Right lobe of liver (tissue), 4 donors: ENCODE measurements at regions not wholly inside any gene's neighbourhood (a gene's known extent, or its start where the extent isn't known, plus 50 kb on each side); places are given as distances from the start of the nearest gene placed in this dataset.

Experiments
- POLR2A ChIP-seq: fragments of 450-650 bp; IDR thresholded peaks from one replicate; pipeline ENCODE4 v1.6.1; 2017; ENCODE audit warnings: antibody characterized with exemption, mild to moderate bottlenecking
- TF ChIP-seq, protein P1 (sequence below), 4 donors: fragments of 200-600 bp in 3 of 4; fragments of 450-650 bp in 1 of 4; IDR thresholded peaks; one replicate each; pipeline versions ENCODE4 v1.5.1 to v1.8.0; 2016 to 2022; ENCODE audit warnings: antibody characterized with exemption in 4 of 4, mild to moderate bottlenecking in 2 of 4
- donor health status: DM: no; HTN: no; CAD: no.
- donor health status: DM: no; HTN: no; CAD: no.
- donor health status: DM: no; HTN: yes; CAD: no.

GRCh38 chr11:112315057-112315720, 54.5 kb upstream of the PLET1 start:
- TF ChIP-seq, protein P1, sequence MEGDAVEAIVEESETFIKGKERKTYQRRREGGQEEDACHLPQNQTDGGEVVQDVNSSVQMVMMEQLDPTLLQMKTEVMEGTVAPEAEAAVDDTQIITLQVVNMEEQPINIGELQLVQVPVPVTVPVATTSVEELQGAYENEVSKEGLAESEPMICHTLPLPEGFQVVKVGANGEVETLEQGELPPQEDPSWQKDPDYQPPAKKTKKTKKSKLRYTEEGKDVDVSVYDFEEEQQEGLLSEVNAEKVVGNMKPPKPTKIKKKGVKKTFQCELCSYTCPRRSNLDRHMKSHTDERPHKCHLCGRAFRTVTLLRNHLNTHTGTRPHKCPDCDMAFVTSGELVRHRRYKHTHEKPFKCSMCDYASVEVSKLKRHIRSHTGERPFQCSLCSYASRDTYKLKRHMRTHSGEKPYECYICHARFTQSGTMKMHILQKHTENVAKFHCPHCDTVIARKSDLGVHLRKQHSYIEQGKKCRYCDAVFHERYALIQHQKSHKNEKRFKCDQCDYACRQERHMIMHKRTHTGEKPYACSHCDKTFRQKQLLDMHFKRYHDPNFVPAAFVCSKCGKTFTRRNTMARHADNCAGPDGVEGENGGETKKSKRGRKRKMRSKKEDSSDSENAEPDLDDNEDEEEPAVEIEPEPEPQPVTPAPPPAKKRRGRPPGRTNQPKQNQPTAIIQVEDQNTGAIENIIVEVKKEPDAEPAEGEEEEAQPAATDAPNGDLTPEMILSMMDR (IDR thresholded peaks at IDR 0.05): no peak
- no peak for TF ChIP-seq POLR2A
